Stimulated activated CD8-positive, alpha-beta memory T cell treated with anti-CD3 and anti-CD28 coated beads, Interleukin-2, amount 100 ng/mL, for 48 hours (primary cell): ENCODE measurements at regions not wholly inside any gene's neighbourhood (a gene's known extent, or its start where the extent isn't known, plus 50 kb on each side); places are given as distances from the start of the nearest gene placed in this dataset.

ENCODE experiments used
- DNase-seq, 2 donors: peaks; one replicate each; pipeline ENCODE4 v3.0.0-alpha.2; 2020; ENCODE audit warnings: low read depth in 2 of 2

- DNase-seq: no peak
Measured at GRCh38 chr12:65764325-65764724, 60.0 kb upstream of the HMGA2 start.

GRCh38 chr12:65765436-65765813 lies 58.9 kb upstream of the HMGA2 start:
- DNase-seq: no peak

DNA sequence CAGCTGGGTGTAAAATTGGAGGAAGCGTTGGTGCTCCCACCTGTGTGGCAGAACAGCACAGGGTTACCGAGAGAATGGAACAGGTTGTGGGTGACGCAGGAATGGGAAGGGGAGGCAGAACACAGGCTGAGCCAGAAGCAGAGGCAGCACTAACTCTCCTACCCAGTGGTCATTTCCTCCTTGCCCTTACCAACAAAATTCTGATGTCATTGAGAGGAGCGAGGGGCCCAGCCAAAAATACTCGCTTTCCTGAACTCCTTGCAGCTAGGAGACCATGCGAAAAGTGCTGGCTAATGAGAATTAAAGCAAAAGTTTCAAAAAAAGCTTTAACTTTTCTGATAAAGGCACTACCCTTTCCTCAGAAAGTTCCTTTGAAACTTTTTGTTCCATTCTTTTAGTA lies 54.4 kb upstream of the HMGA2 start:
- DNase-seq: no peak
